GM23338 (cell line): ENCODE measurements at regions not wholly inside any gene's neighbourhood (a gene's known extent, or its start where the extent isn't known, plus 50 kb on each side); places are given as distances from the start of the nearest gene placed in this dataset.
"Not testable (repeated sequence)": the region's sequence is repeated elsewhere in the genome, so short reads cannot be mapped to it uniquely, and the experiment has no call there.

Experiments used
- ATAC-seq: fragments of 200-7000 bp; cut with Tn5 transposase; 3 replicates; pipeline ENCODE4 v1.9.1; 2020
- DNase-seq: peaks from one replicate; pipeline ENCODE4 v3.0.0-alpha.2; 2015; ENCODE audit warnings: low spot score
- H2AFZ ChIP-seq: fragments of 200-600 bp; sonication (generic); 2 replicates; pipeline ENCODE4 v1.8.0; 2016; ENCODE audit warnings: antibody characterized with exemption, mild to moderate bottlenecking, moderate library complexity
- H3F3A ChIP-seq: fragments of 200-600 bp; sonication (generic); replicated peaks from 2 replicates; pipeline ENCODE4 v1.8.0; 2017; ENCODE audit warnings: antibody characterized with exemption, mixed run types, low read depth
- H3K27ac ChIP-seq: fragments of 200-600 bp; sonication (generic); 2 replicates; pipeline ENCODE4 v1.6.1; 2016; ENCODE audit warnings: low read depth
- H3K27me3 ChIP-seq: fragments of 200-600 bp; sonication (generic); 2 replicates; pipeline ENCODE4 v1.8.0; 2016; ENCODE audit warnings: mild to moderate bottlenecking, mixed run types, moderate library complexity; ENCODE audit not compliant: insufficient read depth
- H3K36me3 ChIP-seq: fragments of 200-600 bp; sonication (generic); 2 replicates; pipeline ENCODE4 v1.8.0; 2016; ENCODE audit warnings: mild to moderate bottlenecking; ENCODE audit not compliant: insufficient read depth
- H3K4me1 ChIP-seq: fragments of 200-600 bp; sonication (generic); 2 replicates; pipeline ENCODE4 v1.8.0; 2016; ENCODE audit warnings: mild to moderate bottlenecking, moderate library complexity; ENCODE audit not compliant: insufficient read depth
- H3K4me2 ChIP-seq: fragments of 200-600 bp; sonication (generic); 2 replicates; pipeline ENCODE4 v1.7.1; 2017; ENCODE audit warnings: mixed run types
- H3K4me3 ChIP-seq: fragments of 200-600 bp; sonication (generic); 2 replicates; pipeline ENCODE4 v1.6.1; 2016; ENCODE audit warnings: mixed run types
- H3K79me2 ChIP-seq: fragments of 200-600 bp; sonication (generic); replicated peaks from 2 replicates; pipeline ENCODE4 v1.8.0; 2017; ENCODE audit warnings: mild to moderate bottlenecking; ENCODE audit not compliant: insufficient read depth
- H3K9me2 ChIP-seq: fragments of 200-600 bp; sonication (generic); 2 replicates; pipeline ENCODE4 v1.8.0; 2017; ENCODE audit not compliant: insufficient read depth
- H4K20me1 ChIP-seq: fragments of 200-600 bp; sonication (generic); replicated peaks from 2 replicates; pipeline ENCODE4 v1.8.0; 2017; ENCODE audit warnings: mild to moderate bottlenecking; ENCODE audit not compliant: insufficient read depth
- H3K27ac Mint-ChIP-seq: 2 replicates; pipeline ENCODE4 v1.8.0; 2020; ENCODE audit warnings: inconsistent platforms, mild to moderate bottlenecking, moderate library complexity, mixed read lengths
- H3K27me3 Mint-ChIP-seq: 3 replicates; pipeline ENCODE4 v1.8.0; 2022; ENCODE audit warnings: low read depth, mild to moderate bottlenecking, moderate library complexity, mixed read lengths, inconsistent platforms; ENCODE audit not compliant: insufficient read depth, poor library complexity
- H3K36me3 Mint-ChIP-seq: 3 replicates; pipeline ENCODE4 v1.8.0; 2021; ENCODE audit warnings: low read depth, mild to moderate bottlenecking, inconsistent platforms, moderate library complexity, mixed read lengths
- H3K4me1 Mint-ChIP-seq: 3 replicates; pipeline ENCODE4 v1.8.0; 2020; ENCODE audit warnings: mild to moderate bottlenecking, inconsistent platforms, mixed read lengths
- H3K4me3 Mint-ChIP-seq: 3 replicates; pipeline ENCODE4 v1.8.0; 2021; ENCODE audit warnings: moderate library complexity, mild to moderate bottlenecking, inconsistent platforms, mixed read lengths
- H3K9me3 Mint-ChIP-seq: 3 replicates; pipeline ENCODE4 v1.8.0; 2020; ENCODE audit warnings: moderate library complexity, mild to moderate bottlenecking, inconsistent platforms, mixed read lengths
- CREB1 ChIP-seq: fragments of 250-450 bp; sonication (Bioruptor Pico); IDR thresholded peaks from 2 replicates; pipeline ENCODE4 v1.5.0; 2020; ENCODE audit warnings: low read depth, mild to moderate bottlenecking, moderate library complexity
- EZH2 ChIP-seq: fragments of 200-600 bp; sonication (generic); IDR thresholded peaks from one replicate; pipeline ENCODE4 v1.8.0; 2017; ENCODE audit warnings: antibody characterized with exemption, mild to moderate bottlenecking, low read depth; ENCODE audit not compliant: unreplicated experiment
- EZH2phosphoT487 ChIP-seq: fragments of 200-600 bp; sonication (generic); IDR thresholded peaks from one replicate; pipeline ENCODE4 v1.8.1; 2018; ENCODE audit warnings: antibody characterized with exemption; ENCODE audit not compliant: unreplicated experiment
- POLR2AphosphoS5 ChIP-seq: IDR thresholded peaks from 2 replicates; pipeline ENCODE4 v1.6.1; 2016; ENCODE audit warnings: antibody characterized with exemption, low read depth
- ZNF114 ChIP-seq: fragments of 250-450 bp; sonication (Bioruptor Pico); IDR thresholded peaks from 2 replicates; pipeline ENCODE4 v1.5.0; 2020; ENCODE audit warnings: mild to moderate bottlenecking, moderate library complexity
- ZNF331 ChIP-seq: fragments of 250-450 bp; sonication (Bioruptor Pico); IDR thresholded peaks from 2 replicates; pipeline ENCODE4 v1.5.0; 2020; ENCODE audit warnings: low read depth, mild to moderate bottlenecking, moderate library complexity
- TF ChIP-seq, protein P1 (sequence below), 2 experiments: fragments of 200-600 bp in 1 of 2; sonication (generic) in 1 of 2; conservative IDR thresholded peaks; 2 replicates each; pipeline versions ENCODE4 v1.5.1 to v1.6.1; 2016 to 2017; ENCODE audit warnings: antibody characterized with exemption in 2 of 2, low read depth in 2 of 2, mild to moderate bottlenecking in 2 of 2, moderate library complexity in 1 of 2
- TF ChIP-seq, protein P2 (sequence below): IDR thresholded peaks from one replicate; pipeline ENCODE4 v1.6.1; 2018; ENCODE audit warnings: antibody characterized with exemption; ENCODE audit not compliant: unreplicated experiment

DNA sequence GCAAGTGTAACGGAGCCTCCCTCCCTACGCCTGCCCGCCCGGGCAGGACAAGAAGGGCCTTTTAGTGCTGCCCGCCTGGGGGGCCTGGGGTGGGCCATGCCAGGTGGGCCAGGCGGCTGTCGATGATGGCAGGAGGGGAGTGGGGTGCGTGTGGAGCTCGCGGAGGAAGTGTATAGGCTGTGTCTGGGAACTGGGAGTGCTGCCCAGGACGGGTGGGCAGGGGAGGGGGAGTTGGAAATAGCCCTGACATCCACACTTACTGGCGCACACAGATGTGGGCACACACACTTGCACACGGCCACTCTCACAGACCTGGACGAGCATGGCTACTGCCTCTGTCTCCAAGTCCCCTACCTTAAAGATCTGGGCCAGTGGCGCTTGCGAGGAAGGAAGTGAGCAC is 196.0 kb downstream of the TBC1D2B start:
- H3K4me3 Mint-ChIP-seq, H3K9me3 Mint-ChIP-seq, ATAC-seq: not testable (repeated sequence)

DNA sequence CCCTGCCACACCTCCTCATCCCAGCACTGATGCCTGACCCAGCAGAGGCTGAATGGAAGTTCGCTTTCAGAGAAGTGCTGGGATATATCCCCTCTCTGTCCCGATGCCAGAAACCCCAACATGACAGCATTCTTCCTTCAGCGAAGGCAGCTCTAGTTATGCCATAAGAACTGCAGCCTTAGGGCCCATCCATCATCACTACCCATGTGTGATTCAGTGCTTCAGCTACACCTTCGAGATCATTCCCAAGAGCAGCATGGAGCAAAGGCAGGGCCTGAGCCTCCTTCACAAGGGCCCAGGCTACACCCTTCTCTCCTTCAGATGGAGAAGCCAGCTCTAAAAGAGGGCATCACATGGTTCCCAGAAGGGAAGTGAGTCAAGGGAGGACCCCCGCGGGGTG is 198.0 kb downstream of the TBC1D2B start:
- not testable (repeated sequence) for H3K4me1 Mint-ChIP-seq, H3K4me2 ChIP-seq, ATAC-seq, H3K27ac ChIP-seq, H3K9me2 ChIP-seq, H3K4me3 ChIP-seq, H3K36me3 Mint-ChIP-seq, H3K27me3 ChIP-seq, H3K27ac Mint-ChIP-seq, H3K79me2 ChIP-seq, H3K27me3 Mint-ChIP-seq, H3K4me1 ChIP-seq, H3K36me3 ChIP-seq, DNase-seq, H4K20me1 ChIP-seq, H3K9me3 Mint-ChIP-seq, H3K4me3 Mint-ChIP-seq, H2AFZ ChIP-seq, H3F3A ChIP-seq

More for the DNA sequence above, 196.0 kb downstream of the TBC1D2B start:
- not testable (repeated sequence) for H3F3A ChIP-seq, H3K4me1 ChIP-seq, H3K36me3 Mint-ChIP-seq, H3K27me3 ChIP-seq, H3K27ac ChIP-seq, DNase-seq, H3K4me2 ChIP-seq, H3K79me2 ChIP-seq, H3K4me3 ChIP-seq, H3K27ac Mint-ChIP-seq, H3K27me3 Mint-ChIP-seq, H3K36me3 ChIP-seq, H4K20me1 ChIP-seq, H3K4me1 Mint-ChIP-seq, H2AFZ ChIP-seq, H3K9me2 ChIP-seq

DNA sequence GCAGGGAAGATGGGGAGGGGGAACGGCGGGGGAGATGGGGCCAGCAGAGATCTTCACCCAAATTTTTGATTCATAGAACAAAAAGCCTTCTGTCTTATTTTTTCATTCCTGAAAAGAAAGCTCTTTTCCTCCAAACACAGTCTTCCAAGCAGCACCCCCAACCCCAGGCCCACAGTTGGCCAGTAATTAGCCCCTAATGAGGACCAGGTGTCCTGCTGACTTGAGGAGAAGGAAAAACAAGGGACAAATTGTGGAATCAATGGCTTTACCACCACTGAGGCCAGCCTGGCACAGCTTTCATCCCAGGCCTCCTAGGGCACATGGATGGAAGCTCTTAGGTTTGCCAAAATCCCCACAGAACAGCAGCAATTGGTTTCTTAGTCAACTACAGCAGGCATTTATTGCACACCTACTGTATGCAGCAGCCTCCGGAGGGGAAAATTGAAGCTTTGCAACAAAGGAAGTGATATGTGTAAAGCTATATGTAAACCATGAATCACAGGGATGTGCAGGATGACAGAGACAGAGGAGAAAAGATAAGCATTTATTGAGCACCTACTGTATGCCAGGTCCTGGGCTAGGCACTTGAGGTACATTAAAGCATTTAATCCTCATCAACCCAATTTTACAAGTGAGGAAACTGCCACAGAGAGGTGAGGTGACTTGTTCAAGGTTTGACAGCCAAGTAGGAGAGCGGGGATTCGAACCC is 199.5 kb downstream of the TBC1D2B start:
- no peaks in the 10 kb centered on the region for H3K79me2 ChIP-seq
- Mint-ChIP-seq H3K27me3 (peaks cover 4% of the 10 kb centered on the region), H3K36me3 (no peaks in the 10 kb centered on the region), H3K27ac (no peak overlapping the region), H3K9me3 (no peaks in the 10 kb centered on the region), H3K4me1 (no peaks in the 10 kb centered on the region; the same call in 2 of the 3 replicates), H3K4me3 (no peak overlapping the region)
- H3F3A ChIP-seq, result no peaks in the 10 kb centered on the region
- no peak overlapping the region for H2AFZ ChIP-seq
- H3K27ac ChIP-seq, result no peak overlapping the region
- H3K27me3 ChIP-seq, result no peaks in the 10 kb centered on the region
- H3K4me1 ChIP-seq, result no peaks in the 10 kb centered on the region
- no peak overlapping the region for H3K4me3 ChIP-seq
- H3K9me2 ChIP-seq, result no peaks in the 10 kb centered on the region
- ATAC-seq (no peak), DNase-seq (no peak)
- H4K20me1 ChIP-seq, result no peaks in the 10 kb centered on the region
- no peak overlapping the region for H3K4me2 ChIP-seq
- H3K36me3 ChIP-seq, result no peaks in the 10 kb centered on the region
- no peak for TF ChIP-seq ZNF114 (CRISPR knock-in tag)
- TF ChIP-seq POLR2AphosphoS5, result no peak
- TF ChIP-seq, protein P1, sequence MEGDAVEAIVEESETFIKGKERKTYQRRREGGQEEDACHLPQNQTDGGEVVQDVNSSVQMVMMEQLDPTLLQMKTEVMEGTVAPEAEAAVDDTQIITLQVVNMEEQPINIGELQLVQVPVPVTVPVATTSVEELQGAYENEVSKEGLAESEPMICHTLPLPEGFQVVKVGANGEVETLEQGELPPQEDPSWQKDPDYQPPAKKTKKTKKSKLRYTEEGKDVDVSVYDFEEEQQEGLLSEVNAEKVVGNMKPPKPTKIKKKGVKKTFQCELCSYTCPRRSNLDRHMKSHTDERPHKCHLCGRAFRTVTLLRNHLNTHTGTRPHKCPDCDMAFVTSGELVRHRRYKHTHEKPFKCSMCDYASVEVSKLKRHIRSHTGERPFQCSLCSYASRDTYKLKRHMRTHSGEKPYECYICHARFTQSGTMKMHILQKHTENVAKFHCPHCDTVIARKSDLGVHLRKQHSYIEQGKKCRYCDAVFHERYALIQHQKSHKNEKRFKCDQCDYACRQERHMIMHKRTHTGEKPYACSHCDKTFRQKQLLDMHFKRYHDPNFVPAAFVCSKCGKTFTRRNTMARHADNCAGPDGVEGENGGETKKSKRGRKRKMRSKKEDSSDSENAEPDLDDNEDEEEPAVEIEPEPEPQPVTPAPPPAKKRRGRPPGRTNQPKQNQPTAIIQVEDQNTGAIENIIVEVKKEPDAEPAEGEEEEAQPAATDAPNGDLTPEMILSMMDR (conservative IDR thresholded peaks at IDR 0.05; ENCODE audit: low read depth in 2 of 2), result no peak
- no peak for TF ChIP-seq EZH2
- TF ChIP-seq ZNF331 (CRISPR knock-in tag), result no peak
- TF ChIP-seq, protein P2, sequence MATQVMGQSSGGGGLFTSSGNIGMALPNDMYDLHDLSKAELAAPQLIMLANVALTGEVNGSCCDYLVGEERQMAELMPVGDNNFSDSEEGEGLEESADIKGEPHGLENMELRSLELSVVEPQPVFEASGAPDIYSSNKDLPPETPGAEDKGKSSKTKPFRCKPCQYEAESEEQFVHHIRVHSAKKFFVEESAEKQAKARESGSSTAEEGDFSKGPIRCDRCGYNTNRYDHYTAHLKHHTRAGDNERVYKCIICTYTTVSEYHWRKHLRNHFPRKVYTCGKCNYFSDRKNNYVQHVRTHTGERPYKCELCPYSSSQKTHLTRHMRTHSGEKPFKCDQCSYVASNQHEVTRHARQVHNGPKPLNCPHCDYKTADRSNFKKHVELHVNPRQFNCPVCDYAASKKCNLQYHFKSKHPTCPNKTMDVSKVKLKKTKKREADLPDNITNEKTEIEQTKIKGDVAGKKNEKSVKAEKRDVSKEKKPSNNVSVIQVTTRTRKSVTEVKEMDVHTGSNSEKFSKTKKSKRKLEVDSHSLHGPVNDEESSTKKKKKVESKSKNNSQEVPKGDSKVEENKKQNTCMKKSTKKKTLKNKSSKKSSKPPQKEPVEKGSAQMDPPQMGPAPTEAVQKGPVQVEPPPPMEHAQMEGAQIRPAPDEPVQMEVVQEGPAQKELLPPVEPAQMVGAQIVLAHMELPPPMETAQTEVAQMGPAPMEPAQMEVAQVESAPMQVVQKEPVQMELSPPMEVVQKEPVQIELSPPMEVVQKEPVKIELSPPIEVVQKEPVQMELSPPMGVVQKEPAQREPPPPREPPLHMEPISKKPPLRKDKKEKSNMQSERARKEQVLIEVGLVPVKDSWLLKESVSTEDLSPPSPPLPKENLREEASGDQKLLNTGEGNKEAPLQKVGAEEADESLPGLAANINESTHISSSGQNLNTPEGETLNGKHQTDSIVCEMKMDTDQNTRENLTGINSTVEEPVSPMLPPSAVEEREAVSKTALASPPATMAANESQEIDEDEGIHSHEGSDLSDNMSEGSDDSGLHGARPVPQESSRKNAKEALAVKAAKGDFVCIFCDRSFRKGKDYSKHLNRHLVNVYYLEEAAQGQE, result no peak
- no peak for TF ChIP-seq CREB1
- no peak for TF ChIP-seq EZH2phosphoT487
